Fibroblast of skin of scalp (primary cell): ENCODE measurements at regions not wholly inside any gene's neighbourhood (a gene's known extent, or its start where the extent isn't known, plus 50 kb on each side); places are given as distances from the start of the nearest gene placed in this dataset.

Experiments used
- DNase-seq: peaks from one replicate; pipeline ENCODE4 v3.0.0-alpha.2; 2013

- no peak for DNase-seq
These were observed 135.4 kb upstream of the RGS18 start for GRCh38 chr1:192022827-192023226.

- no peak for DNase-seq
These were observed 133.4 kb upstream of the RGS18 start for GRCh38 chr1:192024881-192025280.

- no peak for DNase-seq
These were observed 119.7 kb upstream of the RGS18 start for GRCh38 chr1:192038567-192038966.

GRCh38 chr1:192045131-192045530, 113.1 kb upstream of the RGS18 start:
- peak; percentile 29 for DNase-seq

- peak; percentile 49 for DNase-seq
These were observed 104.7 kb upstream of the RGS18 start for GRCh38 chr1:192053531-192053971.

GRCh38 chr1:192057766-192058165, 100.5 kb upstream of the RGS18 start:
- DNase-seq = no peak

- no peak for DNase-seq
These were observed 98.9 kb upstream of the RGS18 start for GRCh38 chr1:192059407-192059806.

GRCh38 chr1:192061556-192061955, 96.7 kb upstream of the RGS18 start:
- DNase-seq = no peak

- DNase-seq = no peak
These were observed 93.2 kb upstream of the RGS18 start for GRCh38 chr1:192065087-192065486.

GRCh38 chr1:192066202-192066601, 92.1 kb upstream of the RGS18 start:
- DNase-seq = no peak

GRCh38 chr1:192067360-192067759, 90.9 kb upstream of the RGS18 start:
- DNase-seq = no peak

- no peak for DNase-seq
These were observed 88.0 kb upstream of the RGS18 start for GRCh38 chr1:192070213-192070612.

GRCh38 chr1:192080684-192081083, 77.6 kb upstream of the RGS18 start:
- DNase-seq = no peak

- DNase-seq = no peak
These were observed 76.9 kb upstream of the RGS18 start for GRCh38 chr1:192081359-192081758.

- no peak for DNase-seq
These were observed 71.6 kb upstream of the RGS18 start for GRCh38 chr1:192086644-192087043.

- no peak for DNase-seq
These were observed 70.9 kb upstream of the RGS18 start for GRCh38 chr1:192087334-192087733.

- no peak for DNase-seq
These were observed 69.8 kb upstream of the RGS18 start for GRCh38 chr1:192088496-192088895.

GRCh38 chr1:192098001-192098400, 60.3 kb upstream of the RGS18 start:
- no peak for DNase-seq

- DNase-seq = no peak
These were observed 58.9 kb upstream of the RGS18 start for GRCh38 chr1:192099328-192099727.

GRCh38 chr1:192100686-192101468, 57.4 kb upstream of the RGS18 start:
- no peak for DNase-seq

GRCh38 chr1:192104128-192104527, 54.1 kb upstream of the RGS18 start:
- no peak for DNase-seq

- DNase-seq = peak; percentile 87
These were observed 53.4 kb upstream of the RGS18 start for GRCh38 chr1:192104852-192105251.

- no peak for DNase-seq
These were observed 50.1 kb upstream of the RGS18 start for GRCh38 chr1:192108161-192108560.
